WTC11 (cell line): ENCODE measurements at regions not wholly inside any gene's neighbourhood (a gene's known extent, or its start where the extent isn't known, plus 50 kb on each side); places are given as distances from the start of the nearest gene placed in this dataset.

Source experiments
- ATAC-seq: fragments of 200-7000 bp; cut with Tn5 transposase; 2 replicates; pipeline ENCODE4 v1.10.0; 2021; ENCODE audit warnings: mild to moderate bottlenecking, moderate library complexity
- CTCF ChIA-PET: fragments of 300-600 bp; sonication (Branson Sonifier 250); formaldehyde crosslinking; loops from one replicate; lab custom pipeline; 2021; ENCODE audit warnings: antibody characterized with exemption; lab: Charles Lee
- POLR2A ChIA-PET: fragments of 350-600 bp; sonication (Branson Sonifier 250); formaldehyde crosslinking; loops from one replicate; lab custom pipeline; 2021; ENCODE audit warnings: antibody characterized with exemption; lab: Charles Lee
- DNase-seq: peaks from one replicate; pipeline ENCODE4 v3.0.0; 2021; ENCODE audit warnings: low spot score
- H3K27ac Mint-ChIP-seq: 2 replicates; pipeline ENCODE4 v1.8.0; 2021; ENCODE audit warnings: mixed read lengths
- H3K27me3 Mint-ChIP-seq: 2 replicates; pipeline ENCODE4 v1.8.0; 2021; ENCODE audit warnings: low read depth, mild to moderate bottlenecking, moderate library complexity, mixed read lengths
- H3K36me3 Mint-ChIP-seq: 2 replicates; pipeline ENCODE4 v1.8.0; 2021; ENCODE audit warnings: mixed read lengths
- H3K4me1 Mint-ChIP-seq: 2 replicates; pipeline ENCODE4 v1.8.0; 2022; ENCODE audit warnings: mixed read lengths
- H3K4me3 Mint-ChIP-seq: 2 replicates; pipeline ENCODE4 v1.8.0; 2021; ENCODE audit warnings: mild to moderate bottlenecking, moderate library complexity, mixed read lengths
- H3K9me3 Mint-ChIP-seq: 2 replicates; pipeline ENCODE4 v1.8.0; 2021; ENCODE audit warnings: mixed read lengths
- AFF4 ChIP-seq: sonication (generic); formaldehyde crosslinking; IDR thresholded peaks from 2 replicates; pipeline ENCODE4 v1.8.1; 2023; ENCODE audit warnings: mild to moderate bottlenecking, missing genetic modification reagents, borderline replicate concordance
- CTCF ChIP-seq: fragments of 200-600 bp; IDR thresholded peaks from 2 replicates; pipeline ENCODE4 v1.8.0; 2022; ENCODE audit warnings: antibody characterized with exemption
- EMX1 ChIP-seq: fragments of 250-450 bp; sonication (Bioruptor Pico); IDR thresholded peaks from 2 replicates; pipeline ENCODE4 v1.8.0; 2021; ENCODE audit warnings: mild to moderate bottlenecking
- ESRRA ChIP-seq: sonication (generic); formaldehyde crosslinking; IDR thresholded peaks from 2 replicates; pipeline ENCODE4 v1.8.1; 2022; ENCODE audit warnings: mild to moderate bottlenecking, missing genetic modification reagents, borderline replicate concordance
- FOXJ3 ChIP-seq: sonication (generic); formaldehyde crosslinking; IDR thresholded peaks from 2 replicates; pipeline ENCODE4 v1.9.0; 2021; ENCODE audit warnings: missing genetic modification reagents, mild to moderate bottlenecking, borderline replicate concordance
- FOXP1 ChIP-seq: sonication (generic); formaldehyde crosslinking; IDR thresholded peaks from 2 replicates; pipeline ENCODE4 v1.8.0; 2022; ENCODE audit warnings: missing genetic modification reagents, mild to moderate bottlenecking, moderate library complexity, borderline replicate concordance
- JAZF1 ChIP-seq: fragments of 250-450 bp; sonication (Bioruptor Pico); IDR thresholded peaks from 2 replicates; pipeline ENCODE4 v1.9.0; 2021; ENCODE audit warnings: moderate library complexity, mild to moderate bottlenecking, inconsistent platforms
- MYBL2 ChIP-seq: sonication (generic); formaldehyde crosslinking; IDR thresholded peaks from 2 replicates; pipeline ENCODE4 v1.8.1; 2023; ENCODE audit warnings: mild to moderate bottlenecking, moderate library complexity, missing genetic modification reagents
- NR2C2 ChIP-seq: sonication (generic); formaldehyde crosslinking; IDR thresholded peaks from 2 replicates; pipeline ENCODE4 v1.8.0; 2022; ENCODE audit warnings: mild to moderate bottlenecking, missing genetic modification reagents
- PRRX2 ChIP-seq: fragments of 250-450 bp; sonication (Bioruptor Pico); IDR thresholded peaks from 2 replicates; pipeline ENCODE4 v1.8.0; 2021; ENCODE audit warnings: mild to moderate bottlenecking
- TCF7 ChIP-seq: sonication (generic); formaldehyde crosslinking; IDR thresholded peaks from 2 replicates; pipeline ENCODE4 v1.8.0; 2022; ENCODE audit warnings: mild to moderate bottlenecking, low read depth, missing genetic modification reagents, moderate library complexity
- TP53 ChIP-seq: sonication (generic); formaldehyde crosslinking; IDR thresholded peaks from 2 replicates; pipeline ENCODE4 v1.8.1; 2023; ENCODE audit warnings: mild to moderate bottlenecking, missing genetic modification reagents
- USF2 ChIP-seq: sonication (generic); formaldehyde crosslinking; IDR thresholded peaks from 2 replicates; pipeline ENCODE4 v1.8.1; 2023; ENCODE audit warnings: mild to moderate bottlenecking, missing genetic modification reagents, moderate library complexity
- TF ChIP-seq, protein P1 (sequence below): sonication (generic); formaldehyde crosslinking; IDR thresholded peaks from 2 replicates; pipeline ENCODE4 v1.8.1; 2022; ENCODE audit warnings: mild to moderate bottlenecking, missing genetic modification reagents, moderate library complexity, borderline replicate concordance
- TF ChIP-seq, protein P2 (sequence below): sonication (generic); formaldehyde crosslinking; IDR thresholded peaks from 2 replicates; pipeline ENCODE4 v1.8.0; 2022; ENCODE audit warnings: missing genetic modification reagents
- TF ChIP-seq, protein P3 (sequence below): fragments of 250-450 bp; sonication (Bioruptor Pico); IDR thresholded peaks from 2 replicates; pipeline ENCODE4 v1.8.0; 2021; ENCODE audit warnings: mild to moderate bottlenecking
- TF ChIP-seq, protein P4 (sequence below): fragments of 250-450 bp; sonication (Bioruptor Pico); IDR thresholded peaks from 2 replicates; pipeline ENCODE4 v1.9.0; 2021; ENCODE audit warnings: mild to moderate bottlenecking, borderline replicate concordance

DNA sequence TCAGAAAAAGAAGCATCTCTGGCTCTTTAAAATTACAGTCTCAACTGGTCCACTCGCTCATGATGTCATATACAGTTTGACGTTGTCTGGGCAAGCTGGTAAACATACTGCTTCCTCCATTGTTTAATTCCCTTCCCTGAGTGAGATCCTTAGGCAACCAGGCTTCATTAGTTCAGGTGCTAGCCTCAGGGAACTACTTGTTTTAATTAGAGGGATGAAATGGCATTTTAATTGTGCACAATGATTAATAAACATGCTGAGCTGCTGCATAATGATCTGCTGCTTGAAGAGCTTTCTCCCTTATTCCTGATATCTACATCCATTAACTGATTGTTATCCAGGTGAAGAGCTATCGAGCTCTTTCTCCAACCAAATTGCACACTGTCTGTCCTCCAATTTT is 195.6 kb upstream of the ETAA1 start:
- ChIA-PET POLR2A (no interaction called here), CTCF (interaction anchor here (2.0 kb wide), 1 partner anchor 9 kb away, joined by 7 read pairs; no protein-coding TSS in a partner anchor)
- H3K4me1 Mint-ChIP-seq, result 0 out of 2 replicates have a peak, but pooled peaks cover 4% of the 10 kb centered on the region
- H3K9me3 Mint-ChIP-seq, result peaks cover 10% of the 10 kb centered on the region
- H3K27ac Mint-ChIP-seq, result no peak overlapping the region
- no peak for TF ChIP-seq USF2 (CRISPR knock-in tag)
- TF ChIP-seq, protein P1, sequence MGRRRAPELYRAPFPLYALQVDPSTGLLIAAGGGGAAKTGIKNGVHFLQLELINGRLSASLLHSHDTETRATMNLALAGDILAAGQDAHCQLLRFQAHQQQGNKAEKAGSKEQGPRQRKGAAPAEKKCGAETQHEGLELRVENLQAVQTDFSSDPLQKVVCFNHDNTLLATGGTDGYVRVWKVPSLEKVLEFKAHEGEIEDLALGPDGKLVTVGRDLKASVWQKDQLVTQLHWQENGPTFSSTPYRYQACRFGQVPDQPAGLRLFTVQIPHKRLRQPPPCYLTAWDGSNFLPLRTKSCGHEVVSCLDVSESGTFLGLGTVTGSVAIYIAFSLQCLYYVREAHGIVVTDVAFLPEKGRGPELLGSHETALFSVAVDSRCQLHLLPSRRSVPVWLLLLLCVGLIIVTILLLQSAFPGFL (CRISPR knock-in tag), result no peak
- no peak for TF ChIP-seq JAZF1 (CRISPR knock-in tag)
- TF ChIP-seq PRRX2 (CRISPR knock-in tag), result no peak
- TF ChIP-seq TP53 (CRISPR knock-in tag), result no peak
- no peak for TF ChIP-seq ESRRA
- no peak for TF ChIP-seq MYBL2
- no peak for TF ChIP-seq FOXP1 (CRISPR knock-in tag)
- TF ChIP-seq, protein P2, sequence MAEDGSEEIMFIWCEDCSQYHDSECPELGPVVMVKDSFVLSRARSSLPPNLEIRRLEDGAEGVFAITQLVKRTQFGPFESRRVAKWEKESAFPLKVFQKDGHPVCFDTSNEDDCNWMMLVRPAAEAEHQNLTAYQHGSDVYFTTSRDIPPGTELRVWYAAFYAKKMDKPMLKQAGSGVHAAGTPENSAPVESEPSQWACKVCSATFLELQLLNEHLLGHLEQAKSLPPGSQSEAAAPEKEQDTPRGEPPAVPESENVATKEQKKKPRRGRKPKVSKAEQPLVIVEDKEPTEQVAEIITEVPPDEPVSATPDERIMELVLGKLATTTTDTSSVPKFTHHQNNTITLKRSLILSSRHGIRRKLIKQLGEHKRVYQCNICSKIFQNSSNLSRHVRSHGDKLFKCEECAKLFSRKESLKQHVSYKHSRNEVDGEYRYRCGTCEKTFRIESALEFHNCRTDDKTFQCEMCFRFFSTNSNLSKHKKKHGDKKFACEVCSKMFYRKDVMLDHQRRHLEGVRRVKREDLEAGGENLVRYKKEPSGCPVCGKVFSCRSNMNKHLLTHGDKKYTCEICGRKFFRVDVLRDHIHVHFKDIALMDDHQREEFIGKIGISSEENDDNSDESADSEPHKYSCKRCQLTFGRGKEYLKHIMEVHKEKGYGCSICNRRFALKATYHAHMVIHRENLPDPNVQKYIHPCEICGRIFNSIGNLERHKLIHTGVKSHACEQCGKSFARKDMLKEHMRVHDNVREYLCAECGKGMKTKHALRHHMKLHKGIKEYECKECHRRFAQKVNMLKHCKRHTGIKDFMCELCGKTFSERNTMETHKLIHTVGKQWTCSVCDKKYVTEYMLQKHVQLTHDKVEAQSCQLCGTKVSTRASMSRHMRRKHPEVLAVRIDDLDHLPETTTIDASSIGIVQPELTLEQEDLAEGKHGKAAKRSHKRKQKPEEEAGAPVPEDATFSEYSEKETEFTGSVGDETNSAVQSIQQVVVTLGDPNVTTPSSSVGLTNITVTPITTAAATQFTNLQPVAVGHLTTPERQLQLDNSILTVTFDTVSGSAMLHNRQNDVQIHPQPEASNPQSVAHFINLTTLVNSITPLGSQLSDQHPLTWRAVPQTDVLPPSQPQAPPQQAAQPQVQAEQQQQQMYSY, result no peak
- TF ChIP-seq FOXJ3 (CRISPR knock-in tag), result no peak
- no peak for TF ChIP-seq AFF4 (CRISPR knock-in tag)
- TF ChIP-seq, protein P3, sequence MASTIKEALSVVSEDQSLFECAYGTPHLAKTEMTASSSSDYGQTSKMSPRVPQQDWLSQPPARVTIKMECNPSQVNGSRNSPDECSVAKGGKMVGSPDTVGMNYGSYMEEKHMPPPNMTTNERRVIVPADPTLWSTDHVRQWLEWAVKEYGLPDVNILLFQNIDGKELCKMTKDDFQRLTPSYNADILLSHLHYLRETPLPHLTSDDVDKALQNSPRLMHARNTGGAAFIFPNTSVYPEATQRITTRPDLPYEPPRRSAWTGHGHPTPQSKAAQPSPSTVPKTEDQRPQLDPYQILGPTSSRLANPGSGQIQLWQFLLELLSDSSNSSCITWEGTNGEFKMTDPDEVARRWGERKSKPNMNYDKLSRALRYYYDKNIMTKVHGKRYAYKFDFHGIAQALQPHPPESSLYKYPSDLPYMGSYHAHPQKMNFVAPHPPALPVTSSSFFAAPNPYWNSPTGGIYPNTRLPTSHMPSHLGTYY (CRISPR knock-in tag), result no peak
- TF ChIP-seq TCF7, result no peak
- TF ChIP-seq EMX1, result no peak
- TF ChIP-seq NR2C2, result no peak
- TF ChIP-seq, protein P4, sequence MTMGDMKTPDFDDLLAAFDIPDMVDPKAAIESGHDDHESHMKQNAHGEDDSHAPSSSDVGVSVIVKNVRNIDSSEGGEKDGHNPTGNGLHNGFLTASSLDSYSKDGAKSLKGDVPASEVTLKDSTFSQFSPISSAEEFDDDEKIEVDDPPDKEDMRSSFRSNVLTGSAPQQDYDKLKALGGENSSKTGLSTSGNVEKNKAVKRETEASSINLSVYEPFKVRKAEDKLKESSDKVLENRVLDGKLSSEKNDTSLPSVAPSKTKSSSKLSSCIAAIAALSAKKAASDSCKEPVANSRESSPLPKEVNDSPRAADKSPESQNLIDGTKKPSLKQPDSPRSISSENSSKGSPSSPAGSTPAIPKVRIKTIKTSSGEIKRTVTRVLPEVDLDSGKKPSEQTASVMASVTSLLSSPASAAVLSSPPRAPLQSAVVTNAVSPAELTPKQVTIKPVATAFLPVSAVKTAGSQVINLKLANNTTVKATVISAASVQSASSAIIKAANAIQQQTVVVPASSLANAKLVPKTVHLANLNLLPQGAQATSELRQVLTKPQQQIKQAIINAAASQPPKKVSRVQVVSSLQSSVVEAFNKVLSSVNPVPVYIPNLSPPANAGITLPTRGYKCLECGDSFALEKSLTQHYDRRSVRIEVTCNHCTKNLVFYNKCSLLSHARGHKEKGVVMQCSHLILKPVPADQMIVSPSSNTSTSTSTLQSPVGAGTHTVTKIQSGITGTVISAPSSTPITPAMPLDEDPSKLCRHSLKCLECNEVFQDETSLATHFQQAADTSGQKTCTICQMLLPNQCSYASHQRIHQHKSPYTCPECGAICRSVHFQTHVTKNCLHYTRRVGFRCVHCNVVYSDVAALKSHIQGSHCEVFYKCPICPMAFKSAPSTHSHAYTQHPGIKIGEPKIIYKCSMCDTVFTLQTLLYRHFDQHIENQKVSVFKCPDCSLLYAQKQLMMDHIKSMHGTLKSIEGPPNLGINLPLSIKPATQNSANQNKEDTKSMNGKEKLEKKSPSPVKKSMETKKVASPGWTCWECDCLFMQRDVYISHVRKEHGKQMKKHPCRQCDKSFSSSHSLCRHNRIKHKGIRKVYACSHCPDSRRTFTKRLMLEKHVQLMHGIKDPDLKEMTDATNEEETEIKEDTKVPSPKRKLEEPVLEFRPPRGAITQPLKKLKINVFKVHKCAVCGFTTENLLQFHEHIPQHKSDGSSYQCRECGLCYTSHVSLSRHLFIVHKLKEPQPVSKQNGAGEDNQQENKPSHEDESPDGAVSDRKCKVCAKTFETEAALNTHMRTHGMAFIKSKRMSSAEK (CRISPR knock-in tag), result no peak
- no peak for TF ChIP-seq CTCF
- peaks cover 5% of the 10 kb centered on the region; the same call in 1 of the 2 replicates for H3K36me3 Mint-ChIP-seq
- H3K4me3 Mint-ChIP-seq, result no peak overlapping the region
- no peak for ATAC-seq
- DNase-seq, result no peak
- H3K27me3 Mint-ChIP-seq, result no peaks in the 10 kb centered on the region
